Stimulated activated CD8-positive, alpha-beta memory T cell treated with anti-CD3 and anti-CD28 coated beads, Interleukin-4, amount 100 ng/mL, for 24 hours (primary cell): ENCODE measurements at regions not wholly inside any gene's neighbourhood (a gene's known extent, or its start where the extent isn't known, plus 50 kb on each side); places are given as distances from the start of the nearest gene placed in this dataset.

ENCODE experiments used
- DNase-seq: peaks from one replicate; pipeline ENCODE4 v3.0.0-alpha.2; 2020; ENCODE audit warnings: low read depth

DNA sequence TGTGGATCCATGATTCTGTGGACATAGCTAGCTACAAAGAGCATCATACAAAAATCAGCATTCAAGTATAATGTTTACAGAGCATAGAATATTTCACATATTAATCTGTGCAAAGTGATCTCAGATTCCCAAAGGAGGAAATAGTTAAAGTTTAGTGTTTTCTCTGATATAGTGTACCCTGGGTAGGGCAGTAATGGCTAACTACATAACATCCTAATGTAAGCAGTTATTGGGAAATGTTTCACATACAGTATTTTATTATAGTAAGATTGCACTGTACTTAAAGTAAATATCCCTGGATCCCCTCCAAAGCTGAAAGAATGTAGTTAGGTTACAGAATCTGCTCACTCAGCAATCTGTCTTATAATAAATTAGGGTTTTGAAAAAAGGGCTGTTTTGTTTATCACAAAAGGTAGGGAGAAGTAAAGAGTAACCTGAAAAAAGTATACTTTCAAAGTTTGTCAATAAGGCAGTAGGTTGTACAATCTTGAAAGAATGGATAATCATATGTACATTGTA, 52.5 kb upstream of the SMARCA2 start:
- DNase-seq = no peak

DNA sequence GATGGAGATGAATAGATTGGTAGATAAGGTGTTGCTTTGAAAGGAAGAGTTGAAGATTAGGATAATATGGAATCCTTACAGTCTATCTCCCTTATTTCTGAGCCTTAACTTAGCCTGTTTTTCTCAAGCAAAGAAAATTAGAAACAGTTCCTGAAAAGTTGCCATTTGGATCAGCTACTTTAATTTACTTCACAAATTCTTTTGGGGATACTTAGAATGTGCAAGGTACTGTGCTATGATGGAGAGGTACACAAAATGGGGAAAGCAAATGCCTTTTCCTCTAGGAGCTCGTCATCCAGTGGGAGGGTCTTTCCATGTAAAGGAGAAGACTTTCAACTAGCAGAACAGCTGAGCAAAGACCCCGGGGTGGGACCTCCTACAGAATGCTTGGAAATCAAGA, 51.1 kb upstream of the SMARCA2 start:
- no peak for DNase-seq
